GM23338 (cell line): ENCODE measurements at regions not wholly inside any gene's neighbourhood (a gene's known extent, or its start where the extent isn't known, plus 50 kb on each side); places are given as distances from the start of the nearest gene placed in this dataset.

ENCODE experiments used
- CREB1 ChIP-seq: fragments of 250-450 bp; sonication (Bioruptor Pico); IDR thresholded peaks from 2 replicates; pipeline ENCODE4 v1.5.0; 2020; ENCODE audit warnings: low read depth, mild to moderate bottlenecking, moderate library complexity
- CTCF ChIP-seq, 2 experiments: fragments of 200-600 bp in 1 of 2; sonication (generic) in 1 of 2; conservative IDR thresholded peaks; 2 replicates each; pipeline versions ENCODE4 v1.5.1 to v1.6.1; 2016 to 2017; ENCODE audit warnings: antibody characterized with exemption in 2 of 2, low read depth in 2 of 2, mild to moderate bottlenecking in 2 of 2, moderate library complexity in 1 of 2
- ETS1 ChIP-seq: IDR thresholded peaks from 2 replicates; pipeline ENCODE4 v1.6.1; 2016; ENCODE audit warnings: antibody characterized with exemption
- EZH2 ChIP-seq: fragments of 200-600 bp; sonication (generic); IDR thresholded peaks from one replicate; pipeline ENCODE4 v1.8.0; 2017; ENCODE audit warnings: antibody characterized with exemption, mild to moderate bottlenecking, low read depth; ENCODE audit not compliant: unreplicated experiment
- EZH2phosphoT487 ChIP-seq: fragments of 200-600 bp; sonication (generic); IDR thresholded peaks from one replicate; pipeline ENCODE4 v1.8.1; 2018; ENCODE audit warnings: antibody characterized with exemption; ENCODE audit not compliant: unreplicated experiment
- JUNB ChIP-seq: IDR thresholded peaks from one replicate; pipeline ENCODE4 v1.6.1; 2016; ENCODE audit warnings: antibody characterized with exemption; ENCODE audit not compliant: unreplicated experiment
- NANOG ChIP-seq: IDR thresholded peaks from 2 replicates; pipeline ENCODE4 v1.6.1; 2016; ENCODE audit warnings: antibody characterized with exemption, borderline replicate concordance
- POLR2AphosphoS5 ChIP-seq: IDR thresholded peaks from 2 replicates; pipeline ENCODE4 v1.6.1; 2016; ENCODE audit warnings: antibody characterized with exemption, low read depth
- REST ChIP-seq: IDR thresholded peaks from one replicate; pipeline ENCODE4 v1.6.1; 2018; ENCODE audit warnings: antibody characterized with exemption; ENCODE audit not compliant: unreplicated experiment
- ZNF114 ChIP-seq: fragments of 250-450 bp; sonication (Bioruptor Pico); IDR thresholded peaks from 2 replicates; pipeline ENCODE4 v1.5.0; 2020; ENCODE audit warnings: mild to moderate bottlenecking, moderate library complexity
- ZNF462 ChIP-seq: fragments of 250-450 bp; sonication (Bioruptor Pico); IDR thresholded peaks from 2 replicates; pipeline ENCODE4 v1.5.0; 2020; ENCODE audit warnings: mild to moderate bottlenecking, moderate library complexity

GRCh38 chr3:115508562-115508961 lies 114.7 kb upstream of the GAP43 start:
- TF ChIP-seq EZH2phosphoT487 (no peak), EZH2 (no peak), CTCF (conservative IDR thresholded peaks at IDR 0.05; ENCODE audit: low read depth in 2 of 2) (no peak), REST (no peak), POLR2AphosphoS5 (no peak), CREB1 (CRISPR knock-in tag) (no peak), JUNB (no peak), ETS1 (no peak), ZNF462 (no peak), ZNF114 (CRISPR knock-in tag) (no peak), NANOG (no peak)
